GM19324 (cell line): ENCODE measurements at regions not wholly inside any gene's neighbourhood (a gene's known extent, or its start where the extent isn't known, plus 50 kb on each side); places are given as distances from the start of the nearest gene placed in this dataset.
"Not testable (repeated sequence)": the region's sequence is repeated elsewhere in the genome, so short reads cannot be mapped to it uniquely, and the experiment has no call there.

Experiments used
- ATAC-seq: cut with Tn5 transposase; IDR thresholded peaks from one replicate; pipeline ENCODE4 v1.9.1; 2021; ENCODE audit warnings: mild to moderate bottlenecking, moderate library complexity; ENCODE audit not compliant: unreplicated experiment, low FRiP score

DNA sequence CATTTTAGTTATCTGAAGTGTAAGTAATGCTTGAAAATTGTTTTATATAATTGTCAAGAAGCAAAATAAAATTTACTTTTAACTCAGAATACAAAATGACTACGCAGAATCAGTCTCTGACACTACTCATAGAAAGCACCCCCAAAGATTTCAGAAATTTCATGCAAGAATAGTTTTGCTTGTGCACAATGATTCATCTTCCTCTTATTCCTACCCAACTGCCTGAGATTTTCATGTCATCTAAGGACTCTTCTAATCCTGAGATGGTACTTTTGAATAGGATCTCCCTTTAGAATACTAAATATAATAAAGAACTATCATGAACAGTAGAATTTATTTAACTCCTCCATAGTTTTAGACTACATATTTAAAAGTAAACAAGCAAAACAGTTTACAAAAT, 485.3 kb upstream of the MGAT4C start:
- no peak for ATAC-seq

DNA sequence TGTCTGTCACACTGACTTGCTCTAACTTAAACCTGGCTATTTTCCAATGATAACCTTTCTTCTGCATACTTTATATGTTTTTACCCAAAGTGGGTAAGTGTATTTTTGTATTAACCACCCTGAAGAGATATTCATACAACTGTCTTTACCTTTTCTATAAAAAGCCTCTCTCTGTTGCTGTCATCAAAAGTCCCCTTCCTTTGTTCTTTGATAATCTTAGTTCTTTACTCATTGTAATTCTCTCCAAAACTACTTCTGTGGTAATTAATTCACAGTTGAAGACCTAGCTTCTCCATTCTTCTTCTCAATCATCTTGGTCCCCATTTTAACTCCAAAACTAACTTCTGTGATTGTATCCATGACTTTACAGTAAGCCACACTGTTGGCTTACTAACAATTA, 479.7 kb upstream of the MGAT4C start:
- ATAC-seq = no peak

DNA sequence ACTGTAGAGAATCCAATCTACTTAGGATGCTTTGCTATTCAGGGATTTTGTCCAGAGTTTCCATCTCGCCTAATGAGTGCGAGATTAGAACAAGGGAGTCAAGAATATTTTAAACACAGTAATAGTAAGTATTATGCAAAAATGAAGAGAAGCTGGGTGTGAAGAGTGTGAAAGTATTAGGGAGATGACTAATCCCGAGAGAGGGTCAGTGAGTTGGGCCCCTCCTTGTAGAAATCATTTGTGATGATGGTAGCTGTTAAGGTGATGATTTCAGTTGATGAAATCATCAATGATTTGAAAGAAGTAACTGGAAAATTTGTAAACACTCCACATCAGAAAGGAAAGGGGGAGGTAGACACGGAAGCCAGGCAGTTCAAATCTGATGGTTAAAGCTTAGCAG, 478.9 kb upstream of the MGAT4C start:
- no peak for ATAC-seq

DNA sequence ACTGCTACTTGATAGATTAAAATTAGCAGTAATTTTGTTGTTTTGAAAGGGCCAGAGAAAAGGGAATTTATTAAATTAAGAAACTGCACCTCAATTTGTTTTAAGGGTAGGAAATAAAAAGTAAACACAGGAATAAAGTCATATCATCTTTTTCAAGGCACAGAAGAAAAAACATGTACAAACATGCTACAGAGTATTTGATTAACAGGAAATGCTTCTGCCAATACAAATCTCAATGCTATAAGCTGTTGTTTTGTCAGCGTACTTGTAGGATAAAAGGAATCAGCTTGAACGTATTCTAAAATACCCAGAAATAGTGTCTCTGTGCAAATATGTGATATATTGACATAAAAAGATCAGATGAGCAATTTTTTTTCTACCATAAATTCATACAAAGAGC, 474.0 kb upstream of the MGAT4C start:
- ATAC-seq = no peak

DNA sequence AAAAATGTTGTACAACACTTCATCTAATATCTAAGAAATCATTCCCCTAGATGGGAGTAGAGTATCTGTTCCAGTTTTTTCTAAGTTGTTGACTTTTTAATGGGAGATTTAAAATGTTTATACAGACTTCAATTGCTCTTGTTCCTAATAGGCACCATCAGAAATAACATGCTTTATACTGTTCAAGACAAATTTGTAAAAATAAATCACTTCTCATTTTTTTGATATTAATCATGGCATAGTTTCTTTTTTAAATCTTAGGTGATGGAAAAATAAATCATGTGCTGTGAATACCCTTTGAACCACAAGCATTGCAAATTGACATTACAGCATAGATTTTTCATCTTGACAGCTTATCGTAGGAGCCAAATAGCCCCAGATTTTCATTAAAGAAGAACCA, 473.5 kb upstream of the MGAT4C start:
- no peak for ATAC-seq

DNA sequence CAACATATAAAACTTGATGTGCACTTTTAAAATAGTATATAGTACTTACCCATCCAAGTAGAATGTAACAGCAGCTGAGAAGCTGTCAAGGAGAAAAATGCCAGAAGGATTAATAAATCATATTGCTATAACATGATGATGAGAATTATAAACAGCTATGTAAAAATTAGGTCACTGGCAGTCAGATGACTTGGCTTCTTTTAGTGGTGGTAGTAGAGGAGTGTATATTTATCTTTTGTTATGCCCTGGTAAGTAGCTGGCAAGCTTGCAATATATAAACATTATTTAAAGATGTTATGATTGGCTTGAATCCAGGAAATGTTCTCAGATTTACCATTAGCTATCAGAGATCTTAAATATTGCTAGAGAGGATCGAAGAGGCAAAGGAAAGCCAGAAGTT, 471.0 kb upstream of the MGAT4C start:
- no peak for ATAC-seq

DNA sequence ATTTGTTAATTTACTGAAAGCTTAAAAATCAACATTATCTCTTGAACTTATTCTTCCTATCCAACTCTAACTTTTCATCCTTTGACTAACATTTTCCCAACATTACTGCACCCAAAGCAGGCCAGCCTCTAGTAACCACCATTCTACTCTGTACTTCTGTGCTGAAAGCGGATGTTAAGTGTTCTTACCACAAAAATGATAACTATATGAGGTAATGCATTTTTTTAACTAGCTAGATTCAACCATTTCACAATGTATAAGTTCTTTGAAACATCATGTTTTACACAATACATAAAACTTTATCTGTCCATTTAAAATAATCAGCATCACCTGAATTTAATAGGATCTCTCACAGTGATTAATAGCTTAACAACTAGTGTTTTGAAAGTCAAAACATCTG, 468.5 kb upstream of the MGAT4C start:
- ATAC-seq = no peak

DNA sequence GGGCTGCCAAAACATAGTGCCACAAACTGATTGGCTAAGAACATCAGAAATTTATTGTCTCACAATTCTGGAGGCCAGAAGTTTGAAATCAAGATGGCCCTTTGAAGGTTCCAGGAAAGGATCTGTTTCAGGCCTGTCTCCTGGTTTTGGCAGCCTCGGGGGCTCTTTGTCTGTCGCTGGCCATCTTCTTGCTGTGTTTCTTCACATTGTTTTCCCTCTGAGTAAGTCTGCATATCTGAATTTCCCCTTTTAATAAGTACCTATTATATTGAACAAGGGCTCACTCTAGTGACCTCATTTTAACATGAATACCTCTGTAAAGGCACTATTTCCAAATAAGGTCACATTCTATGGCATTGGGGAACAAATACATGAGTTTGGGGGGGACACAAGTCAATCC, 467.1 kb upstream of the MGAT4C start:
- ATAC-seq = no peak

DNA sequence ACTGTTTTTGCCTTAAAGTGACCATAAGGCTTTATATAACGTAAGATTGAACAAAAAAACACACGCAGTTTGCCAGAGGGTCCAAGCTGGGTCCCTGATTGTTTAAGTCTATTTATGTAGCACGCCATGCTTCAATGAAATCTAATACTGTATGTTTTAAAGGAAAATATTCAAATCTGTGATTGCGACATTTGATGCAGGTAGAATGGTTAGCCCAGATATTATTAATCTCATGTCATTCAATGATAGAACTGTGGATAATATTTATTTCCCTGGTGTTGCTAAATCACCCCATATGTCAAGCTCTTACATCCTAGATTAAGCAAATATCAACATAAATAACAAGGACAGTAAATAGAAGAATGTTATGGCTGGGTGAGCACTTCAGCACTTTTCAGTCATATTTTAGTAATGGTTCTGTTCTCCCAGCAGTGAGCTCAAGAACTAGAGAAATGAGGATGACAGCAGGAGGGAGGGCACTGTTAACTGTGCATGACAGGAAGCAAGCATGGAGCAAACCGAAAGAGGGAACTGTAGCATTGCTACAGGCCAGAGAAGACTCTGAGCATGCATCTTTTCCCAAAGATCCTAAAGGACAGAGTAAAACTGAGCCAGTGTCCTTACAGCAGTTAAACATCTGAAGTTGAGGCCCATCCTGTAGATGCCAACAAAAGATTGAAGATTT, 465.7 kb upstream of the MGAT4C start:
- no peak for ATAC-seq

DNA sequence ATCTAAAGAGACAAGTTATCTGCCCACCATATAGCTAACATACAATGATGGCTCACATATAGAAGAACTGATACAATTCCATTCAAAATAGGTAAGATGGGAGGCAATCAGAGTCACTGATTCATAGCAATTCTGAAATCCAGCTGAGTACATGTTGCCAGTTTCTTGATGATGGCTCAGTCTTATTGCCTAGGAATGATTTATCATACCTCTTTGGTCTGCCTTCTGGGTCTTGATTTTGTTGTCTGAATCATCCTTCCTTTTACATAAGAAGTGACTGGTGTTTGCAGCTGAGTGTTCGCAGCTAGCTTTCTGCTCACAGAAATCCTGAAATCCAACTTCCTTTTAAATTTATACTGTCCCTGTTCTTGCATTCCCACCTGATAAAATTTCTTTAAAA, 463.2 kb upstream of the MGAT4C start:
- no peak for ATAC-seq

DNA sequence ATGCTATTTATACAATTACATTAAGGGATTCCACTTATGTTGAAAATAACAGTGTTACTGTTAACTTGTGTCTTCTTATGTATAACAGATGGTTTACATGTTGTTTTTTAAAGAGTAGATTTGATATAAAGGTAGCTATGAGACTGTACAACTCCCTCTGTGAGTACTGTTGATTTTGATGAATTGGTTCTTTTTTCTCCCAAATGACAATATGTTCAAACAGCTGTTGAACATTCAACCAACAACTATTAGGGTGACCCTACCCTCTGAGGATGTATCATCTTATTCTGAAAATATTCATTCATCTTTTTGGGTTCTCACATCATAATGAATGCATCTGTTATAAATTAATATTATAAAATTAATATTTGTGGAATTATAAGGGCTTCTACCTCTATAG, 456.9 kb upstream of the MGAT4C start:
- no peak for ATAC-seq

DNA sequence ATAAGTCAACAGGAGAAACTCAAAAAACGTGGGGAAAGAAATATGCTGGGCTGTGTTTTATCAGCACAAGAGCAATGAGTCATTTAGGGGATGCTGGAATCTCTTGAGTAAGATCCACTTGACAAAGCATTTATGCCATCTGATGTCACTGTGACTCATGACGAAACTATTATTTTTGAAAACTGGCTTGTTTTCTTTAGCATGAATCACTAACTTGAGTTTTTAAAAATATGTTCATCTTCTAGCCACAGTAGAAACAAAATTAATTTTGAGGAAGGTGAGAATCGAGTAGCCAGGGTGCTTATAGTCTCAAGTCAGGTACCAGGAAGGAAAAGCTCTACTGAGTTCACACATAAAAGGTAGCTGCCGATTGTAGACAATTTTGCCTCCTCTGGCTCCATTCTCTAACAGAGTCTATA, 456.2 kb upstream of the MGAT4C start:
- ATAC-seq = no peak

DNA sequence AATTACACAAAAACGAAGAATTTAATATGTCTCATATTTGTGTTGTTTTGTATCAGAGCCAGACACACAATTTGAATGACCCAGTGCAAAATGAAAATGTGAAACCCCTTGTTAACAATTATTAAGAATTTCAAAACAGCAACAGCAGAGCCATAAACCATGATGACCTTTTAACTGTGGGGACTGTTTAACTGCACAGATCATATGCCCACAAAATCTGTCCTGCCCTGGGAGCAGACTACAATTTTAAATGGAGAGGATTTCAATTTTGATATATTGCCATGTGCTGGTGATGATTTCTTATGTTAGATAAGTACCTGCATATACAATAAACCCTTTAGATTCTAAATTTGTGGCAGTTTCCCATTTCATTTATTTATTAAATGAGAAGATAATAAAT, 455.5 kb upstream of the MGAT4C start:
- ATAC-seq = no peak

DNA sequence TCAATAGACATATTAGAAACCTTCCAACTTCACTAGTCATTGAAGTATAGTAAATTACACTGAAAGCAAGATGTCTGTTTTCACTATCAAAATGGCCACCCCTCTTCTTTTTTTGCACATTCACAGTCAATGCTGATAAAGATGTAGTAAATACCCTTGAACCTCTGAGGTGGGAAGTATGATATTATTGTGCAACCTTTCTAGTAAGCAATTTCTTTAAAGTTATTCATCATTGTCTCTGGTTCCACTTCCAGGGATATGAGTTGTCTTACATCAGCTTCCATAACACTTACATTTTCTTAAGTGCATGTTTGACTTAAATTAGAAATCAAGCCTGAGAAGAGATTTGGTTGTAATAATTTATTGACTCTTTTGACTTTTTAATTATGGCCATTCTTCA, 453.9 kb upstream of the MGAT4C start:
- no peak for ATAC-seq

DNA sequence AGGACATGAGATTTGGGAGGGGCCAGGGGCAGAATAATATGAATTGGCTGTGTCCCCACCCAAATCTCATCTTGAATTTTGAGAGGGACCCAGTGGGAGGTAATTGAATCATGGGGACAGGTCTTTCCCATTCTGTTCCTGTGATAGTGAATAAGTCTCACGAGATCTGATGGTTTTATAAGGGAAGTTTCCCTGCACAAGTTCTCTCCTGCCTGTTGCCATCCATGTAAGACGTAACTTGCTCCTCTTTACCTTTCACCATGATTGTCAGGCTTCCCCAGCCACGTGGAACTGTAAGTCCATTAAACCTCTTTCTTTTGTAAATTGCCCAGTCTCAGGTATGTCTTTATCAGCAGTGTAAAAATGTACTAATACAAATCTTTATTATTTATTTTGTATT, 452.8 kb upstream of the MGAT4C start:
- not testable (repeated sequence) for ATAC-seq

DNA sequence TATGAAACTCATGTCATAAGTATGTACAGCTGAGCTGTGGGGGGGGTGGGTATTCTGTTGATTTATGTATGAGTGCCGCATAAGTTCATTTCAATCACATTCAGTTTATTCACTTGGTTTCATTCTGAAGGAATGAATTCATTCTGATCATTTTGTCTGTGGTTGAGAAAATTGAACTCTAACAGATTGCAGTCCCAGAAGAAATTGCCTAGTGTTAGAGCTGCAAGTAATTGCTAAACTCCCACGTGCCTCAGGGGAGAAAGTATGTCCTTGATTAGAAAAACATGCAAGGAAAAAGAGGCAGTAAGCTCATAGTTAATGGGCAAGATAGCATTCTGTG, 442.4 kb upstream of the MGAT4C start:
- no peak for ATAC-seq

DNA sequence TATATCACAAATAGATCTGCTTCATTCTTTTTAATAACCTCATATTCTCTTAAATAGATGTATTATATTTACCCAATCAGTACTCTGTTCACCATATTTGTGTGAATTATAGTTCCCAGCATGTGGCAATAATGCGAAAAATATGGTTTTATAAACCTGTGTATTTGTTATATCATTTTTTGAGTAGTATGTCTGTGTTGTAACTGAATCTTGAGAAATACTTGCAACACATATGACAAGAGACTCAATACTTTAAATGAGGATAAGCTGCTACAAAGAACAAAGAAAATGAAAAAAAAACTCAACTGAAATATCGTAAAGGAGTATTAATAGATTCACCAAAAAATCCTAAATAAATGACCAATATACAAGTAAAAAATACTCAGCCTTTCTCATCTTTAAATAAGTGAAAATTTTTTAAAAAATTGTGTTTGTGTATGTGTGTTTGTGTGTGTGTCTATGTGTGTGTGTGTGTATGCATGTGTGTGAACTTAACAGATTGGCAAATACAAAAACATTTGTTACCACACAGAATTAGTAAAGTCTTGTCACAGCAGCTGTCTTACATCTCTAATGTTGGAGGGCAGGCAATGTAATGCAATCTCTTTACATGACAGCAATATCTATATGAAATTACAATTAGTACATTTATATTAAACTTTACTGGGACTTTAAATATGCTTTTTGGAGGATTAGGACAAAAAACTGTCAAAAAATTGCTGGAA, 441.9 kb upstream of the MGAT4C start:
- no peak for ATAC-seq

DNA sequence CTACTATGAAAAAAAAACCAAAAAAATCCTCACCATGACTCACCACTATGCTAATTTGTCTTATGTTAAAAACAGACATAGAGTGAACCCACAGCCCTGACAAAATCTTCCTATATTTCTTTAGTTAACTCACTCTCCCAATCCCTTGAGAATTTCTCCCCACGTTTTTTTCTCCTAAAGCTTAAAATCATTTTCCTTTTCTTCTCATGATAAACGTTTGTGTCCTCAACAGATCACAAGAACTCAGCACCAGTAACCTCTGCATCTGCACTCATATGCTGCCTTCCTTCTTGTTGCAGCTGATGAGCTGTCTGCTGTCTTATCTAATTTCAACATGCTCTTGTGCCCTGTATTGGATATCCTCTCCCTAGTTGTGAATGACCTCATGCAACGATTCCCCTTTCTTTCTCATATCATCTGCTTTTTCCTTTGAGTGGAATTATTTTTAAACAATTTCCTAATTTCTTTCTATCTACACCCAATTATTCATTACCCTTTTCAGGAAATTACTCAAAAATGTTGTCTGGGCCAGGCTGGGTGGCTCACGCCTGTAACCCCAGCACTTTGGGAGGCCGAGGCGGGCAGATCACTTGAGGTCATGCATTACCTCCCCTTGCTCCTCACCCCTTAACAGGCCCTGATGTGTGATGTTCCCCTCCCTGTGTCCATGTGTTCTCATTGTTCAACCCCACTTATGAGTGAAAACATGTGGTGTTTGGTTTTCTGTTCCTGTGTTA, 427.5 kb upstream of the MGAT4C start:
- ATAC-seq = no peak

DNA sequence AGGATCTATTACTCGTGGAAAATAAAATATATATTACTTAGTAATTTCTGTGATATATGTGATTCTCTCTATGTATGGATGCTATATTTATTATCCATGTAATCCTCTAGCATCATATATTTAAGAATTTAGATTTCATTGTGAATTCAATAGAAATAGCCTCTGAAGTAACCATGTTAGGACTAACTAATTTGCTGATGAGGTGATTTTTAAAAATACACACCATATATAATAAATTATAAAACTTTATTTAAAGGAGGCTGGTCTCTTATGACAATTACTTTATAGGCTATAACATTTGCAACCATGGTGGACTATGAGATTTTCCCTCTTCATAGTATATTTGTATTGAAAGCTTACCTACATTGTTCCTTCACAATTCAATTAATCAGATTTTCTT, 424.9 kb upstream of the MGAT4C start:
- no peak for ATAC-seq

DNA sequence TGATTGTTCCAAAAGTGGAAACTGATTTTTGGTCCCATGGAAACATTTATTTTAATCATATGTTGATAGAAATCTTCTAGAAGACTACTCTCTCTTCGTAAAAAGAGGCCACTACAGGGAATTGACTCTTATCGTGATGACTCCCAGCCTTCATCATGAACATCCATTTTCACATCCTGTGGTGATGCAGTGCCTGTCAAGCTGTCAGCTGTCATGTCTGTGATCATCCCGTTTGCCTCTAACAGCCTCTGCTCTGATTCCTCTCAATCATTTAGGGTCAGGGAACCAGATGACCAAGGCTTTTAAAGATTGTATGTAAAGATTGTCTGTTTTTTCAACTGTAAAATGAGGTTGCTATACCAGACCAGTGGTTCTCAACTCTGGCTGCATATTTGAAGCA, 419.0 kb upstream of the MGAT4C start:
- ATAC-seq = no peak

DNA sequence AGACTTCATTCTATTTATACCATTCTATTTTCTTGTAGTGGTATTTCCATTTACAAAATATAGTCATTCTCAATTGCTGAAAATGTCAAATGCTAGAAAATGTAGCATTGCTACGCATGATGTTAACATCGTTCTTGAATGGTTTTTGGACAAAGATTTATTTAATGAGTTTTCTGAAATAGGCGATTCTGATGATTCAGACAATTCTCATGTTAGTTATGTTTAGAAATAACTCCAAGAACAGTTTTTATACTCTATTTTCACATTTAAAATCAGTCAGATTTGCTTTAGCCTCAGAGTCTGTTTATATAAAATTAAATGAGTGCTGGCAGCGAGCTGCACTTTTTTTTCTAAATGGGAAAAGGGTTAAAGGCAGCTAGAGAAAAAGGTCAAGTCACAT, 414.8 kb upstream of the MGAT4C start:
- ATAC-seq = no peak

DNA sequence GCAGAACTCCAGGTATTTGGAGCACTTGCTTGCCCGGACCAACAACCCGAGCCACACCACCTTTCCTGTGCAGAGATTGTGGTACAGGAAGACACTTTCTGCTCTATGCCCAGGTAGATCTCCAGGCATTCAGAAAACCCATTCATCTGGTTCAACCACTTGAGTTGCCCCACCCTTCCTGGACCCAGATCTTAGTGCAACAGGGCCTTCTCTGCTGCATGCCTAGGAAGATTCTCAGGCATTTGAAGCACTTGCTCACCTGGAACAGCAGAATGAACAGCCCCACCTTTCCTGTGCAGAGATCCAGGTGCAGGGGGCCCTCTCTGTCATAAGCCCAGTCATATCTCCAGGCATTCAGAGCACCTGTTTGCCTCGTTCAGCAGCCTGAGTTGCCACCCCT, 412.8 kb upstream of the MGAT4C start:
- ATAC-seq = no peak
